T-helper 1 cell treated with Interleukin-12 subunit alpha and Interleukin-12 subunit beta and Interleukin-4 antibody, amounts not matched to agents 30 μg/mL and 1 μg/mL, for 36 hours (primary cell): ENCODE measurements at regions not wholly inside any gene's neighbourhood (a gene's known extent, or its start where the extent isn't known, plus 50 kb on each side); places are given as distances from the start of the nearest gene placed in this dataset.

Source experiments
- H3K27ac Mint-ChIP-seq: one replicate; pipeline ENCODE4 v1.8.0; 2021; ENCODE audit warnings: mild to moderate bottlenecking, mixed read lengths
- H3K27me3 Mint-ChIP-seq: one replicate; pipeline ENCODE4 v1.8.0; 2021; ENCODE audit warnings: low read depth, mixed read lengths
- H3K36me3 Mint-ChIP-seq: one replicate; pipeline ENCODE4 v1.8.0; 2021; ENCODE audit warnings: low read depth, mixed read lengths
- H3K4me1 Mint-ChIP-seq: one replicate; pipeline ENCODE4 v1.8.0; 2021; ENCODE audit warnings: low read depth, mixed read lengths
- H3K4me3 Mint-ChIP-seq: one replicate; pipeline ENCODE4 v1.8.0; 2021; ENCODE audit warnings: mild to moderate bottlenecking, moderate library complexity, mixed read lengths
- H3K9me3 Mint-ChIP-seq: one replicate; pipeline ENCODE4 v1.8.0; 2021; ENCODE audit warnings: mixed read lengths

GRCh38 chr6:134707342-134708031 is 242.4 kb downstream of the ALDH8A1 start:
- no peak overlapping the region for H3K27ac Mint-ChIP-seq
- no peaks in the 10 kb centered on the region for H3K9me3 Mint-ChIP-seq

GRCh38 chr6:134706806-134707205 is 243.1 kb downstream of the ALDH8A1 start:
- no peak overlapping the region for H3K4me3 Mint-ChIP-seq
- H3K4me1 Mint-ChIP-seq: no peaks in the 10 kb centered on the region
- no peaks in the 10 kb centered on the region for H3K9me3 Mint-ChIP-seq
- peaks cover 42% of the 10 kb centered on the region for H3K27me3 Mint-ChIP-seq
- no peak overlapping the region for H3K27ac Mint-ChIP-seq
- H3K36me3 Mint-ChIP-seq: no peaks in the 10 kb centered on the region

More at GRCh38 chr6:134707342-134708031, 242.4 kb downstream of the ALDH8A1 start:
- no peaks in the 10 kb centered on the region for H3K4me1 Mint-ChIP-seq
- H3K36me3 Mint-ChIP-seq: no peaks in the 10 kb centered on the region
- H3K4me3 Mint-ChIP-seq: no peak overlapping the region
- H3K27me3 Mint-ChIP-seq: peaks cover 42% of the 10 kb centered on the region

GRCh38 chr6:134706153-134706552 is 243.7 kb downstream of the ALDH8A1 start:
- no peak overlapping the region for H3K27ac Mint-ChIP-seq
- H3K27me3 Mint-ChIP-seq: peaks cover 42% of the 10 kb centered on the region
- H3K4me3 Mint-ChIP-seq: no peak overlapping the region
- H3K36me3 Mint-ChIP-seq: no peaks in the 10 kb centered on the region
- H3K4me1 Mint-ChIP-seq: no peaks in the 10 kb centered on the region
- no peaks in the 10 kb centered on the region for H3K9me3 Mint-ChIP-seq

GRCh38 chr6:134703206-134703605 is 246.7 kb downstream of the ALDH8A1 start:
- Mint-ChIP-seq H3K9me3 (no peaks in the 10 kb centered on the region), H3K4me3 (no peak overlapping the region), H3K27me3 (peaks cover 33% of the 10 kb centered on the region), H3K27ac (no peak overlapping the region), H3K36me3 (no peaks in the 10 kb centered on the region), H3K4me1 (no peaks in the 10 kb centered on the region)

- Mint-ChIP-seq H3K4me3 (no peak overlapping the region), H3K27ac (no peak overlapping the region), H3K4me1 (no peaks in the 10 kb centered on the region), H3K27me3 (peaks cover 27% of the 10 kb centered on the region), H3K9me3 (no peaks in the 10 kb centered on the region), H3K36me3 (no peaks in the 10 kb centered on the region)
These were observed 247.6 kb downstream of the ALDH8A1 start for GRCh38 chr6:134702279-134702678.

- H3K4me3 Mint-ChIP-seq: no peak overlapping the region
- H3K4me1 Mint-ChIP-seq: no peaks in the 10 kb centered on the region
- H3K27ac Mint-ChIP-seq: no peak overlapping the region
- H3K36me3 Mint-ChIP-seq: no peaks in the 10 kb centered on the region
- peaks cover 29% of the 10 kb centered on the region for H3K27me3 Mint-ChIP-seq
- H3K9me3 Mint-ChIP-seq: no peaks in the 10 kb centered on the region
These were observed 248.6 kb downstream of the ALDH8A1 start for GRCh38 chr6:134701301-134701700.

GRCh38 chr6:134698228-134698627 is 251.7 kb downstream of the ALDH8A1 start:
- H3K4me1 Mint-ChIP-seq: no peaks in the 10 kb centered on the region

GRCh38 chr6:134692008-134692407 is 257.9 kb downstream of the ALDH8A1 start:
- no peaks in the 10 kb centered on the region for H3K4me1 Mint-ChIP-seq
- no peak overlapping the region for H3K27ac Mint-ChIP-seq
- H3K9me3 Mint-ChIP-seq: no peaks in the 10 kb centered on the region
- peaks cover 46% of the 10 kb centered on the region for H3K27me3 Mint-ChIP-seq
- H3K36me3 Mint-ChIP-seq: no peaks in the 10 kb centered on the region
- H3K4me3 Mint-ChIP-seq: no peak overlapping the region

More at GRCh38 chr6:134698228-134698627, 251.7 kb downstream of the ALDH8A1 start:
- H3K36me3 Mint-ChIP-seq: no peaks in the 10 kb centered on the region
- H3K4me3 Mint-ChIP-seq: no peak overlapping the region
- H3K27ac Mint-ChIP-seq: no peak overlapping the region
- H3K27me3 Mint-ChIP-seq: peaks cover 19% of the 10 kb centered on the region
- H3K9me3 Mint-ChIP-seq: no peaks in the 10 kb centered on the region

GRCh38 chr6:134691180-134691579 is 258.7 kb downstream of the ALDH8A1 start:
- no peaks in the 10 kb centered on the region for H3K4me1 Mint-ChIP-seq
- H3K36me3 Mint-ChIP-seq: no peaks in the 10 kb centered on the region
- H3K27me3 Mint-ChIP-seq: peaks cover 42% of the 10 kb centered on the region
- no peaks in the 10 kb centered on the region for H3K9me3 Mint-ChIP-seq
- H3K4me3 Mint-ChIP-seq: no peak overlapping the region
- no peak overlapping the region for H3K27ac Mint-ChIP-seq

- no peaks in the 10 kb centered on the region for H3K36me3 Mint-ChIP-seq
These were observed 259.9 kb downstream of the ALDH8A1 start for GRCh38 chr6:134690048-134690447.

GRCh38 chr6:134689641-134690040 is 260.3 kb downstream of the ALDH8A1 start:
- Mint-ChIP-seq H3K27me3 (peaks cover 40% of the 10 kb centered on the region), H3K27ac (no peak overlapping the region), H3K36me3 (no peaks in the 10 kb centered on the region), H3K4me1 (no peaks in the 10 kb centered on the region), H3K4me3 (no peak overlapping the region), H3K9me3 (no peaks in the 10 kb centered on the region)

More at GRCh38 chr6:134690048-134690447, 259.9 kb downstream of the ALDH8A1 start:
- no peak overlapping the region for H3K4me3 Mint-ChIP-seq
- H3K27ac Mint-ChIP-seq: no peak overlapping the region
- no peaks in the 10 kb centered on the region for H3K4me1 Mint-ChIP-seq
- H3K27me3 Mint-ChIP-seq: peaks cover 40% of the 10 kb centered on the region
- no peaks in the 10 kb centered on the region for H3K9me3 Mint-ChIP-seq

GRCh38 chr6:134689177-134689576 is 260.7 kb downstream of the ALDH8A1 start:
- no peaks in the 10 kb centered on the region for H3K36me3 Mint-ChIP-seq
- no peaks in the 10 kb centered on the region for H3K9me3 Mint-ChIP-seq
- no peak overlapping the region for H3K4me3 Mint-ChIP-seq
- no peak overlapping the region for H3K27ac Mint-ChIP-seq
- no peaks in the 10 kb centered on the region for H3K4me1 Mint-ChIP-seq
- peaks cover 42% of the 10 kb centered on the region for H3K27me3 Mint-ChIP-seq

- no peak overlapping the region for H3K4me3 Mint-ChIP-seq
- H3K36me3 Mint-ChIP-seq: no peaks in the 10 kb centered on the region
- peaks cover 22% of the 10 kb centered on the region for H3K27me3 Mint-ChIP-seq
- H3K9me3 Mint-ChIP-seq: no peaks in the 10 kb centered on the region
- H3K27ac Mint-ChIP-seq: no peak overlapping the region
- no peaks in the 10 kb centered on the region for H3K4me1 Mint-ChIP-seq
These were observed 263.8 kb downstream of the ALDH8A1 start for GRCh38 chr6:134686071-134686470.

- no peaks in the 10 kb centered on the region for H3K9me3 Mint-ChIP-seq
- peaks cover 14% of the 10 kb centered on the region for H3K27me3 Mint-ChIP-seq
- H3K36me3 Mint-ChIP-seq: no peaks in the 10 kb centered on the region
- no peak overlapping the region for H3K27ac Mint-ChIP-seq
- peaks cover 3% of the 10 kb centered on the region for H3K4me1 Mint-ChIP-seq
- H3K4me3 Mint-ChIP-seq: no peak overlapping the region
These were observed 265.5 kb downstream of the ALDH8A1 start for GRCh38 chr6:134684423-134684795.

- Mint-ChIP-seq H3K27ac (no peak overlapping the region), H3K4me3 (no peak overlapping the region), H3K4me1 (peaks cover 3% of the 10 kb centered on the region), H3K9me3 (no peaks in the 10 kb centered on the region), H3K27me3 (peaks cover 8% of the 10 kb centered on the region), H3K36me3 (no peaks in the 10 kb centered on the region)
These were observed 266.0 kb downstream of the ALDH8A1 start for GRCh38 chr6:134683783-134684422.
